Glomerular endothelial cell (primary cell): ENCODE measurements at regions not wholly inside any gene's neighbourhood (a gene's known extent, or its start where the extent isn't known, plus 50 kb on each side); places are given as distances from the start of the nearest gene placed in this dataset.

Source experiments
- DNase-seq: peaks from one replicate; pipeline ENCODE4 v3.0.0-alpha.2; 2011; ENCODE audit warnings: low read depth, low spot score; ENCODE audit errors: extremely low read depth

GRCh38 chr20:41811456-41811855 lies 193.3 kb upstream of the CHD6 start:
- no peak for DNase-seq

- no peak for DNase-seq
Measured at GRCh38 chr20:41800040-41800439, 181.9 kb upstream of the CHD6 start.

GRCh38 chr20:41798930-41799502 lies 180.8 kb upstream of the CHD6 start:
- no peak for DNase-seq

- no peak for DNase-seq
Measured at GRCh38 chr20:41786158-41786557, 168.0 kb upstream of the CHD6 start.

- DNase-seq, result no peak
Measured at GRCh38 chr20:41784209-41784958, 166.2 kb upstream of the CHD6 start.

GRCh38 chr20:41783423-41784208 lies 165.4 kb upstream of the CHD6 start:
- no peak for DNase-seq

- DNase-seq, result no peak
Measured at GRCh38 chr20:41782730-41783406, 164.7 kb upstream of the CHD6 start.

GRCh38 chr20:41782255-41782654 lies 164.1 kb upstream of the CHD6 start:
- DNase-seq, result no peak

GRCh38 chr20:41776421-41776820 lies 158.2 kb upstream of the CHD6 start:
- no peak for DNase-seq

- DNase-seq, result no peak
Measured at GRCh38 chr20:41774291-41774690, 156.1 kb upstream of the CHD6 start.

- DNase-seq, result no peak
Measured at GRCh38 chr20:41770965-41771364, 152.8 kb upstream of the CHD6 start.

GRCh38 chr20:41770427-41770826 lies 152.2 kb upstream of the CHD6 start:
- no peak for DNase-seq

- no peak for DNase-seq
Measured at GRCh38 chr20:41769592-41770018, 151.4 kb upstream of the CHD6 start.

- DNase-seq, result no peak
Measured at GRCh38 chr20:41750137-41750536, 132.0 kb upstream of the CHD6 start.

GRCh38 chr20:41748756-41749582 lies 130.8 kb upstream of the CHD6 start:
- DNase-seq, result no peak

GRCh38 chr20:41748051-41748450 lies 129.9 kb upstream of the CHD6 start:
- no peak for DNase-seq

- no peak for DNase-seq
Measured at GRCh38 chr20:41747226-41747625, 129.0 kb upstream of the CHD6 start.

GRCh38 chr20:41746635-41747034 lies 128.5 kb upstream of the CHD6 start:
- no peak for DNase-seq

GRCh38 chr20:41738604-41739206 lies 120.5 kb upstream of the CHD6 start:
- no peak for DNase-seq

GRCh38 chr20:41735949-41736348 lies 117.8 kb upstream of the CHD6 start:
- DNase-seq, result no peak
